K562 (cell line): ENCODE measurements at regions not wholly inside any gene's neighbourhood (a gene's known extent, or its start where the extent isn't known, plus 50 kb on each side); places are given as distances from the start of the nearest gene placed in this dataset.

Experiments
- ATAC-seq: fragments of 200-7000 bp; cut with Tn5 transposase; 3 replicates; pipeline ENCODE4 v1.9.1; 2020; ENCODE audit warnings: moderate library complexity
- BruUV-seq: library from RNA; stranded (reverse); fragments of 400-500 nt; replicated peaks from 2 replicates; lab custom pipeline; 2021; lab: Mats Ljungman, UMichigan
- CTCF ChIA-PET: fragments of 300-600 bp; formaldehyde crosslinking; extraction: SDS; loops from one replicate; lab custom pipeline; 2021; ENCODE audit warnings: low intra/inter-chr PET ratio; lab: Yijun Ruan, JAX
- POLR2A ChIA-PET: fragments of 300-600, 350-650 bp; sonication (Branson Sonifier 250); formaldehyde crosslinking; extraction: SDS; loops from one replicate; lab custom pipeline; 2021; ENCODE audit warnings: antibody characterized with exemption, inconsistent platforms; lab: Yijun Ruan, JAX
- DNase-seq, 4 experiments: peaks; one replicate each; pipeline versions ENCODE4 v3.0.0 to v3.0.0-alpha.2; 2011 to 2018; ENCODE audit warnings: low spot score in 3 of 4, mixed read lengths in 3 of 4; ENCODE audit errors: extremely low read depth in 1 of 4
- FAIRE-seq: peaks from 2 replicates; lab custom pipeline; 2011; peaks lifted over from hg19 to GRCh38; lab: Jason Lieb, UNC
- H2AFZ ChIP-seq: 2 replicates; pipeline ENCODE4 v1.6.0; 2011; ENCODE audit warnings: low read depth, low read length, control low read depth, inconsistent platforms
- H3K27ac ChIP-seq: fragments of 200-600 bp; 3 replicates; pipeline ENCODE4 v1.8.0; 2011; ENCODE audit warnings: low read depth, mild to moderate bottlenecking, control low read depth, inconsistent platforms, low read length, moderate library complexity, mixed read lengths; ENCODE audit errors: extremely low read depth
- H3K27me3 ChIP-seq, 2 experiments: fragments of 300-600 bp in 1 of 2; 2 replicates in 1 of 2; 3 replicates in 1 of 2; pipeline versions ENCODE4 v1.6.0 to v1.8.0; 2011; ENCODE audit warnings: inconsistent platforms in 2 of 2, low read length in 2 of 2, mild to moderate bottlenecking in 1 of 2, mixed read lengths in 1 of 2, moderate library complexity in 1 of 2; ENCODE audit not compliant: control insufficient read depth in 2 of 2, insufficient read depth in 2 of 2
- H3K36me3 ChIP-seq: fragments of 300-600 bp; 3 replicates; pipeline ENCODE4 v1.8.0; 2011; ENCODE audit warnings: mild to moderate bottlenecking, low read length, inconsistent platforms; ENCODE audit not compliant: control insufficient read depth, insufficient read depth
- H3K4me1 ChIP-seq, 2 experiments: fragments of 200-600 bp in 1 of 2; replicated peaks in 1 of 2; 2 replicates in 1 of 2; 3 replicates in 1 of 2; pipeline versions ENCODE4 v1.5.1 to v1.8.0; 2011; ENCODE audit warnings: inconsistent platforms in 2 of 2, low read length in 2 of 2, mild to moderate bottlenecking in 1 of 2, mixed read lengths in 1 of 2, moderate library complexity in 1 of 2; ENCODE audit not compliant: control insufficient read depth in 2 of 2, insufficient read depth in 2 of 2
- H3K4me2 ChIP-seq: 2 replicates; pipeline ENCODE4 v1.6.1; 2011; ENCODE audit warnings: low read length, control low read depth, inconsistent platforms, mixed read lengths; ENCODE audit not compliant: insufficient read depth
- H3K4me3 ChIP-seq: fragments of 200-600 bp; sonication (generic), shearing (Covaris generic); 2 replicates; pipeline ENCODE4 v1.5.1; 2016; ENCODE audit warnings: control low read depth, inconsistent platforms
- H3K79me2 ChIP-seq: fragments of 200-600 bp; 3 replicates; pipeline ENCODE4 v1.8.0; 2011; ENCODE audit warnings: low read length, inconsistent platforms; ENCODE audit not compliant: control insufficient read depth, insufficient read depth
- H3K9ac ChIP-seq, 2 experiments: 2 replicates each; pipeline versions ENCODE4 v1.6.0 to v1.6.1; 2011; ENCODE audit warnings: low read depth in 2 of 2, low read length in 2 of 2, control low read depth in 1 of 2, inconsistent platforms in 1 of 2, mild to moderate bottlenecking in 1 of 2, mixed read lengths in 1 of 2; ENCODE audit not compliant: insufficient read depth in 1 of 2
- H3K9me1 ChIP-seq: one replicate; pipeline ENCODE4 v1.6.0; 2011; ENCODE audit warnings: inconsistent platforms, mild to moderate bottlenecking, low read length, moderate library complexity; ENCODE audit not compliant: control insufficient read depth, insufficient read depth
- H3K9me3 ChIP-seq: replicated peaks from 2 replicates; pipeline ENCODE4 v1.5.1; 2011; ENCODE audit warnings: low read depth, low read length, inconsistent platforms; ENCODE audit not compliant: control insufficient read depth, insufficient read depth
- H4K20me1 ChIP-seq: replicated peaks from 2 replicates; pipeline ENCODE4 v1.6.1; 2011; ENCODE audit warnings: low read length, inconsistent platforms, mixed read lengths; ENCODE audit not compliant: control insufficient read depth, insufficient read depth
- BCOR ChIP-seq: fragments of 450-650 bp; IDR thresholded peaks from 2 replicates; pipeline ENCODE4 v1.6.1; 2016
- C11orf30 ChIP-seq: fragments of 450-650 bp; IDR thresholded peaks from 2 replicates; pipeline ENCODE4 v1.6.1; 2016; ENCODE audit warnings: low read depth, mild to moderate bottlenecking
- GABPB1 ChIP-seq: sonication (generic); formaldehyde crosslinking; IDR thresholded peaks from 2 replicates; pipeline ENCODE4 v1.8.0; 2022; ENCODE audit warnings: mild to moderate bottlenecking, missing genetic modification reagents
- HLTF ChIP-seq: fragments of 450-650 bp; IDR thresholded peaks from 2 replicates; pipeline ENCODE4 v1.6.1; 2016
- KLF6 ChIP-seq: fragments of 250-450 bp; sonication (Bioruptor Pico); IDR thresholded peaks from 2 replicates; pipeline ENCODE4 v1.4.0; 2020; ENCODE audit warnings: mild to moderate bottlenecking, moderate library complexity, borderline replicate concordance
- ZNF184 ChIP-seq: sonication (generic); formaldehyde crosslinking; IDR thresholded peaks from 2 replicates; pipeline ENCODE4 v1.5.0; 2020; ENCODE audit warnings: missing genetic modification reagents
- WGBS: fragments of 100-300 bp; shearing (Covaris generic); methylation state at CpG from one replicate; pipeline ENCODE4 v1.1.6; 2016; ENCODE audit warnings: low coverage, mixed read lengths; ENCODE audit not compliant: insufficient coverage; ENCODE audit errors: missing lambda C conversion rate; 5-methylcytosine and 5-hydroxymethylcytosine counted together
- in situ Hi-C: fragments of 300-500 bp; cut with MboI; formaldehyde crosslinking; loops from 4 replicates; pipeline ENCODE4 v1.15.0; 2018; ENCODE audit warnings: inconsistent platforms, mixed read lengths
- intact Hi-C: fragments of 100-400 bp; cut with micrococcal nuclease; formaldehyde crosslinking; loops from 2 replicates; pipeline ENCODE4 v1.14.2; 2022

GRCh38 chr9:129252937-129253802, 75.1 kb upstream of the IER5L start:
- H2AFZ ChIP-seq: peak overlapping the region; percentile 42; the same call in 1 of the 2 replicates
- POLR2A ChIA-PET: interaction anchor here (0.5 to 1.2 kb wide), 3 partner anchors 17 to 126 kb away, joined by 3 to 6 read pairs (median 4); no protein-coding TSS in a partner anchor
- H3K4me2 ChIP-seq: no peak overlapping the region
- intact Hi-C loops (no loop called here), in situ Hi-C loops (no loop called here)
- CTCF ChIA-PET: no interaction called here
- BruUV-seq: no TSS peak
- peaks cover 0 to 8% of the 10 kb centered on the region in 2 experiments; a peak in 1 of 5 replicates for H3K27me3 ChIP-seq
- no peaks in the 10 kb centered on the region for H3K9me1 ChIP-seq
- H3K36me3 ChIP-seq: no peaks in the 10 kb centered on the region
- H3K27ac ChIP-seq: no peak overlapping the region
- H4K20me1 ChIP-seq: peaks cover 5% of the 10 kb centered on the region; the same call in 1 of the 2 replicates
- no peak for TF ChIP-seq HLTF
- TF ChIP-seq GABPB1 (CRISPR knock-in tag): 0 out of 2 replicates have a peak, but pooled peaks have one; percentile 8
- TF ChIP-seq C11orf30: no peak
- no peak for TF ChIP-seq KLF6 (CRISPR knock-in tag)
- TF ChIP-seq ZNF184: no peak
- no peak for TF ChIP-seq BCOR
- TF ChIP-seq, all 486 proteins: peak for 1
- WGBS: 60% methylated on average over 21 of the region's 28 CpGs
- no peak for DNase-seq
- FAIRE-seq: no peak
- no peak for ATAC-seq
- Histone ChIP-seq H3K9ac (peak overlapping the region in 1 of 2 experiments; percentile 33; a peak in 2 of 4 replicates), H3K9me3 (no peaks in the 10 kb centered on the region), H3K79me2 (no peaks in the 10 kb centered on the region), H3K4me1 (peaks cover 10 to 22% of the 10 kb centered on the region in 2 experiments; a peak in 4 of 5 replicates), H3K4me3 (no peak overlapping the region)
